ENCODE measurements at regions not wholly inside any gene's neighbourhood (a gene's known extent, or its start where the extent isn't known, plus 50 kb on each side); places are given as distances from the start of the nearest gene placed in this dataset.

GRCh38 chr7:148940702-148941597 is 56.9 kb upstream of the EZH2 start (continued):
- no peak for TF ChIP-seq E2F5 (CRISPR knock-in tag; IDR thresholded peaks at IDR 0.05)
- TF ChIP-seq RORB (CRISPR knock-in tag; IDR thresholded peaks at IDR 0.05): no peak
- no peak for TF ChIP-seq TP53 (CRISPR knock-in tag; IDR thresholded peaks at IDR 0.05)
- TF ChIP-seq IRF1 (CRISPR knock-in tag; IDR thresholded peaks at IDR 0.05): no peak
- no peak for TF ChIP-seq AFF4 (CRISPR knock-in tag; IDR thresholded peaks at IDR 0.05; ENCODE audit: borderline replicate concordance)
- peak; percentile 86 for TF ChIP-seq USF2 (CRISPR knock-in tag; IDR thresholded peaks at IDR 0.05)
- TF ChIP-seq CDX4 (CRISPR knock-in tag; IDR thresholded peaks at IDR 0.05; ENCODE audit: borderline replicate concordance): no peak
- no peak for TF ChIP-seq ZNF263 (CRISPR knock-in tag; IDR thresholded peaks at IDR 0.05; ENCODE audit: low read depth)
- TF ChIP-seq ELF4 (CRISPR knock-in tag; IDR thresholded peaks at IDR 0.05; ENCODE audit: low read depth): no peak
- TF ChIP-seq JAZF1 (CRISPR knock-in tag; IDR thresholded peaks at IDR 0.05): no peak
- TF ChIP-seq USF1 (CRISPR knock-in tag; IDR thresholded peaks at IDR 0.05): peak; percentile 82
- TF ChIP-seq MXD4 (CRISPR knock-in tag; IDR thresholded peaks at IDR 0.05; ENCODE audit: borderline replicate concordance): no peak
- no peak for TF ChIP-seq ATF6 (CRISPR knock-in tag; IDR thresholded peaks at IDR 0.05)
- peak; percentile 52; the same call in 1 of the 2 replicates for TF ChIP-seq FOXP1 (CRISPR knock-in tag; IDR thresholded peaks at IDR 0.05; ENCODE audit: borderline replicate concordance)
- TF ChIP-seq TEAD4 (CRISPR knock-in tag; IDR thresholded peaks at IDR 0.05): no peak
- TF ChIP-seq MAX (CRISPR knock-in tag; IDR thresholded peaks at IDR 0.05): peak; percentile 74
- no peak for TF ChIP-seq NFE2L1 (CRISPR knock-in tag; IDR thresholded peaks at IDR 0.05)
- no peak for TF ChIP-seq GRHL2 (CRISPR knock-in tag; IDR thresholded peaks at IDR 0.05; ENCODE audit: insufficient replicate concordance, severe bottlenecking)
- TF ChIP-seq NR1H2 (CRISPR knock-in tag; IDR thresholded peaks at IDR 0.05): no peak
- TF ChIP-seq PREB (CRISPR knock-in tag; IDR thresholded peaks at IDR 0.05; ENCODE audit: borderline replicate concordance): no peak
- no peak for TF ChIP-seq ZBTB43 (CRISPR knock-in tag; IDR thresholded peaks at IDR 0.05)
- TF ChIP-seq JUN (CRISPR knock-in tag; IDR thresholded peaks at IDR 0.05): no peak
- no peak for TF ChIP-seq CREB1 (CRISPR knock-in tag; IDR thresholded peaks at IDR 0.05)
- TF ChIP-seq CBFB (CRISPR knock-in tag; IDR thresholded peaks at IDR 0.05; ENCODE audit: low read depth): no peak
- TF ChIP-seq ZNF138 (CRISPR knock-in tag; conservative IDR thresholded peaks at IDR 0.05): no peak
- TF ChIP-seq ESRRA (CRISPR knock-in tag; IDR thresholded peaks at IDR 0.05; ENCODE audit: borderline replicate concordance): no peak
